Hindlimb muscle (tissue), 1 donor: ENCODE measurements at regions not wholly inside any gene's neighbourhood (a gene's known extent, or its start where the extent isn't known, plus 50 kb on each side); places are given as distances from the start of the nearest gene placed in this dataset.

Experiments used
- DNase-seq: peaks from one replicate; pipeline ENCODE4 v3.0.0-alpha.2; 2013

DNA sequence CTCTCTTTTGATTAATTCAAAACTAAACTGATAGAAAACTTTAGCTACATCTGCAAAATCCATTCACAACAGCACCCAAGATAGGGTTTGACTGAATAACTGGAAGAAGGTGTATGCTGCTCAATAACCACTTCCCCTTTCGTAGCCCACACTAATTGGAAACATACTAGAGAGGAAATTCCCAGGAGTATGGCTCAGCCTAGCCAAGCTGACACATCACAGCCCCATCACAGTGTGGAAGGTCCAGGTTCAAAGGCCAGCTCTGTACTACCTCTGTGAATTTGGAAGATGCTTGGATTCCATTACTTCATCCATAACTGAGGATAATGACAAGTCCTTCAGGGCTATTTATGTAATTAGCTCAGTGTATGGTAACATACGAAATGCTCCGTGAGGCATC, 185.4 kb downstream of the FBXO15 start:
- no peak for DNase-seq

- no peak for DNase-seq
These were observed 185.8 kb downstream of the FBXO15 start for GRCh38 chr18:73961804-73962203.

DNA sequence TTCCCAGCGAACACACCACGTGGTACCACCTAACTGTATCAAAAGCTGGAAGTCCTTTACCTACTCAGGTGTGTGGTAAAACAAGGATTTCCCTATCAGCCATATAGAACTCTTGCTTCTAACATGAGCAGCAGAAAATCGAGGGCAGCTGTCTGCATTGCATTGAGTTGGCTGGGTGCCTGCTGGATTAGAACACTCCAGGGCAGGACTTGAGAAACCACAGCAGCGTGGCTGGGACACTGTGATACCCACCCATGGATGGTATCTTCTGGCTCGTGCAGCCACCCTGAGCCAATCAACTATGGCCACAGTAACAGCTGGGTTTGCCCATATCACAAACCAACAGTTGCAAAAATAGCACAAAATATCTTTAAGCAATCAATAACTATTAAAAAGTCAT, 188.3 kb downstream of the FBXO15 start:
- DNase-seq, result no peak

- no peak for DNase-seq
These were observed 193.4 kb downstream of the FBXO15 start for GRCh38 chr18:73954268-73954667.

DNA sequence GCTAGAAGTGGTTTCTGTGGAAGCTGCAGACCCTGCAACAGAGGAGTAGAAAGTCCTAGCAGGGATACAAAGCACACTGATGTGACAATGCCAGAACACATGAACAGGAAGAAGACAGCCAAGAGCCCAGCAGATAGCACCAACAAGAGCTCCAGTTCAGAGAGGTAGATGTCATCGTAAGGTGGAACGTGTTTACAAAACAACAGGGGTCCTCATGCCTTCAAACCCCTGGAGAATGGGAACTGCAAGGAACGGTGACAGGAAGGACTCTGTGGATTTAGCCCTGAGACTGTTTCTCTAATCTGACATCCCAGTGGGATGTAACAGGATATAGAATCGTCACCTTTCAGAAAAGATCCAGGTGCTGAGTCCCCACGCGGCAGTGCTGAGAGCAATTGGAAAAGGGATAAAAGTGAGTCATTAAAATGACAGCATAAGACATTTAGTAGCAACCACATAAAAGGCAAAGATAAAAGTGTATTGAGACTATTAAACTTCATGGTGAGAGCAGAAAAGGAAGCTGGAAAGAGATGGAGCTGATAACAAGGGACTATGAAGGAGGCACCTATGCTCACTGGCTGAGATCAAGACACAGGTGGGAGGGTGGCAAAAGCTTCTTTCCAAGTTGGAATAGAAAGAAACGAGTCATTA, 195.2 kb downstream of the FBXO15 start:
- no peak for DNase-seq

DNA sequence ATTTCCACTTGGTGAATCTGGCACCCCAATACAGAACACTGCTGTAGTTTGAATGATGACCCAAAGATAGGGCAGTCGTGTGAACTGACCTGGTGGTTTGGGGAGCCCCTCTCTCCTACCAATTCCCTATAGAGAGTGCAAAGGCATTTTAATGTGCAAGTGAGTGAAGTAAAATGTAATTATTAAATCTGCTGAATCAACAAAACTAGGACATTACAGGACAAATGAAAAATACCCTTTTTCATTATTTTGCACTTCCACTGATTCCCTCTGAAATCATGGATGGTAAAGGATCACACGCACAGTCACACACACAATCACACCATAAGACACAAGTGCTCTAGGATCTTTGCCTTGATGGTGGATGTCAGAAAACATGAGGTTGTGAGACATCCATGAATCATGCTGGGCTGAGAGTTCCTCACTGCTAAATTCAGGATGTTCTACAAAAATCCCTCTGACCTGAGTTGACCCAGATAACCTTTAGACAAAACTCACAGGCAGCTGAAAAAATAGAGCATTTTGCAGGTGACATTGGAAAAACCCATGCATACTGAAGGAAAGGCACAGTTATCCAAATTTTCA, 197.4 kb downstream of the FBXO15 start:
- DNase-seq, result no peak

GRCh38 chr18:73948497-73948896, 199.1 kb downstream of the FBXO15 start:
- no peak for DNase-seq

- DNase-seq, result no peak
These were observed 199.6 kb downstream of the FBXO15 start for GRCh38 chr18:73948084-73948483.

DNA sequence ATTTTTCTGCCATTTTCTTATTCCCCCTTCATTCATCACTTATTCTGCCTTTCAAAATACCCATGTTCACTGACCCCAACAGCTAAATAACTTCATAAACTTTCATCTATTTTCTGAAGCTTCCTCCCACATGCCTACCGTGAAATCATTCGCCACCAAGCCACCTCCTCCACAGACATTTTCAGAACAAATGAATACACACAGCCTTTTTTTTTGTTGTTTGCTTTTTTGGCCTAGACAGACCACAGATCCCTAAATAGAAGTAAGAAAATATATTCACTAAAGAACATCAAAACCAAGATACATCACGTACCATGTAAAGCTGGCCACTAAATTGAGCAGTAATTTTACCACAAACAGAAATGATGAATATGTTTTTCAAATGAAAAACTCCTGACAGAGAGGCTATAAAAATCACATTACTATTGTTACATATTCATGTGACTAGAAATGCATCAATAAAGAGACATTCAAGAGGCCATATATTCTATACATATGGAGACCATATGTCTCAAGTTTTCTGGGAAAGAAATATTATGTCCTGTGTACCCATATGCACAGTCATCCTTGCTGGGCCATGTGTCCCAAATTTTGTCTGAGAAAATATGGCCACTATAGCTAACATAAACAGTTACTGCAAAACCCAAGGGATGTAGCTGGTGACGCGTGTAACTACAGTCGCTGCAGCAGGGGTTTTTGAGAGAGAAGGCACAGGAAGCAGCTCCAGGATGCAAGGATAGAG, 200.3 kb downstream of the FBXO15 start:
- DNase-seq, result no peak

- DNase-seq, result no peak
These were observed 202.4 kb downstream of the FBXO15 start for GRCh38 chr18:73945130-73945792.

- DNase-seq, result no peak
These were observed 202.9 kb downstream of the FBXO15 start for GRCh38 chr18:73944715-73945114.

DNA sequence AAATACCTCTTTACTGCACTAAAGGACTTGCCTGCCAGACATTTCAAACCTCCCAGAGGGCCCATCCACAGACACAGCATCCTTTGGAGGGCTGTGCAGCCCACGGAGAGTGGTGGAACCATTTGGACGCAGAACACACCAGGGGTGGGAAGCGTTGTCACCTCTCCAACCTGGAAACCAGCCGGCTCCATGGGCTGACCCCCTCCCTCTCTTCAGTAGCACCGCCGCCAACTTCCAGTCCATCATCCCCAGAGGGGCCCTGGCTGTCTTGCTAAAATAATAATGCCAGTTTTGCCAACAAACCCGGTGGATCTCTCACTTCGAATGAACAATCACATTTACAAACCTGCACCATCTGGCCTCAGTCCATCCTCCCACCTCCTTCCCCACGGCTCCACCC, 203.9 kb downstream of the FBXO15 start:
- no peak for DNase-seq

- DNase-seq, result no peak
These were observed 204.7 kb downstream of the FBXO15 start for GRCh38 chr18:73942956-73943355.

- DNase-seq, result no peak
These were observed 205.5 kb downstream of the FBXO15 start for GRCh38 chr18:73942081-73942625.

- no peak for DNase-seq
These were observed 206.9 kb downstream of the FBXO15 start for GRCh38 chr18:73940721-73941120.

GRCh38 chr18:73939391-73939790, 208.2 kb downstream of the FBXO15 start:
- no peak for DNase-seq

GRCh38 chr18:73933685-73934084, 213.9 kb downstream of the FBXO15 start:
- DNase-seq, result no peak

DNA sequence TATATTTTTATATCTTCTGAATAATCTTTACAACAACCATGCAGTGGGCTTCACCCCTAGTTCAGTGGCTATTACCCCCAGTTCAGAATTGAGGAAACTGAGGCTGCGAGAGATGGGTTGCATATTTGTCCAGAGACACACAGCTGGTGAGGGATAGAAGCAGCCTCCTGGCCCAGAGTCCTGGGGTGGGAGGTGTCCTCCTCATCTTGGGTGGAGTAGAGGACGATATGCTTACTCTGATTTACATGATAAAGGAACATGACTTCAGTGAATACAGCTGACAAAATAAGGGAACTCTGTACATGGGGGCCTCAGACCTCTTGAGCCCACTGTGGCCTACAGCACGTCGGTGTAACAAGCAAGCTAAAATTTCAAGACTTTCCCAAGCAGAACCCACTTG, 214.7 kb downstream of the FBXO15 start:
- DNase-seq, result no peak

DNA sequence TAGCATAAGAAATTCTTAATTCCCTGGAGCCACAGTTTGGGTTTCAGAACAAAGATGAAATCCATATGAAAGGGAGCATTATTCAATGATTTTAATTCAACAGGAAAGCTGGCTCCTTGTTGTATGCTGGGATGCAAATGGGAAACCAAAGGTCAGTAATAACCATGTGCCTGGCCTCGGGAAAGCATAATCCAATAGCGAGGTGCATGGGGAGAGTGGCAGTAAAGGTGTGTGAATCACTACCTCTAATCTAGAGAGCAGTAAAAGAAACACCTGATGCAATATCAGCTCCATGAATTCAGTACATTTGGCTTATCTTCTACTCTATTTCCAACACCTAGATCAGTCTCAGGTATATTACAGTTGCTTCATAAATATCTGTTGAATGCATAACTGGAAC, 220.1 kb downstream of the FBXO15 start:
- DNase-seq, result no peak

GRCh38 chr18:73924836-73925235, 222.8 kb downstream of the FBXO15 start:
- DNase-seq, result no peak

DNA sequence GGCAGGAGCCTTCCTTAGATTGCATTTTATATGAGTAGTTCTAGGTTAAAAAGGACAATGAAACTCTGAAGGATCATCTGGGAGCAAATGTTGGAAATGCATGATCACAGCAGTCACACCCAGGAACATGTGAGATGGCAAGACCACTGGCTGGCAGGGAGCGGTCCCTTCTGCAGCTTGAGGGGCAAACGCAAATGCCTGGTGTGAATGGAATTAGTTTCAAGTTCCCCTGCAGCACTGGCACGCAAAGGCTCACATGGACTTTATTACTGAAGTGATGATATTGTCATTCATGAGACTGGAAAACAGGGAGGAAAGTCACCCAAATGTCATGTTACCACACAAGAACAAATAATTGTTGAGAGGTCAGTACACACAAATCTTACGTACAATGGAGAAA, 223.3 kb downstream of the FBXO15 start:
- DNase-seq, result no peak

- no peak for DNase-seq
These were observed 223.8 kb downstream of the FBXO15 start for GRCh38 chr18:73923866-73924265.

DNA sequence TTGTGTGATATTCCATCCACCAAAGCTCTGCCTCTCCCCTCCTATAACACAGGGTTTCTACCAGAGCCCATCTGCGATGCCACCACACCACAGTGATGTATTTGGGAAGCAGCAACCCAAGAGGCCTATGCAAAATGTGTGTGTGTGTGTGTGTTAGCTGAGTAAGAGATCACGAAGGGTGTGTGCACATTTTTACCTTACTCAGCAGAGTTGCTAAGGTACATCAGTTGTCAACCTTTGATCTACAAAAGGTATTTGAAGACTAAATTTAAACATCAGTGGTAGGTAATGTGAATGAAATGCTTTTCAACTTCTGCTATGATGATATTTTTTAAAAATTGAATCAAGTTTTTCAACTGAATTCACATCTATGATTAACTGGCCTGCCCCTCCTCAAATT, 227.6 kb downstream of the FBXO15 start:
- no peak for DNase-seq
